GM23338 (cell line): ENCODE measurements at regions not wholly inside any gene's neighbourhood (a gene's known extent, or its start where the extent isn't known, plus 50 kb on each side); places are given as distances from the start of the nearest gene placed in this dataset.

Source experiments
- ATAC-seq: fragments of 200-7000 bp; cut with Tn5 transposase; 3 replicates; pipeline ENCODE4 v1.9.1; 2020
- DNase-seq: peaks from one replicate; pipeline ENCODE4 v3.0.0-alpha.2; 2015; ENCODE audit warnings: low spot score
- H2AFZ ChIP-seq: fragments of 200-600 bp; sonication (generic); 2 replicates; pipeline ENCODE4 v1.8.0; 2016; ENCODE audit warnings: antibody characterized with exemption, mild to moderate bottlenecking, moderate library complexity
- H3F3A ChIP-seq: fragments of 200-600 bp; sonication (generic); replicated peaks from 2 replicates; pipeline ENCODE4 v1.8.0; 2017; ENCODE audit warnings: antibody characterized with exemption, mixed run types, low read depth
- H3K27ac ChIP-seq: fragments of 200-600 bp; sonication (generic); 2 replicates; pipeline ENCODE4 v1.6.1; 2016; ENCODE audit warnings: low read depth
- H3K27me3 ChIP-seq: fragments of 200-600 bp; sonication (generic); 2 replicates; pipeline ENCODE4 v1.8.0; 2016; ENCODE audit warnings: mild to moderate bottlenecking, mixed run types, moderate library complexity; ENCODE audit not compliant: insufficient read depth
- H3K36me3 ChIP-seq: fragments of 200-600 bp; sonication (generic); 2 replicates; pipeline ENCODE4 v1.8.0; 2016; ENCODE audit warnings: mild to moderate bottlenecking; ENCODE audit not compliant: insufficient read depth
- H3K4me1 ChIP-seq: fragments of 200-600 bp; sonication (generic); 2 replicates; pipeline ENCODE4 v1.8.0; 2016; ENCODE audit warnings: mild to moderate bottlenecking, moderate library complexity; ENCODE audit not compliant: insufficient read depth
- H3K4me2 ChIP-seq: fragments of 200-600 bp; sonication (generic); 2 replicates; pipeline ENCODE4 v1.7.1; 2017; ENCODE audit warnings: mixed run types
- H3K4me3 ChIP-seq: fragments of 200-600 bp; sonication (generic); 2 replicates; pipeline ENCODE4 v1.6.1; 2016; ENCODE audit warnings: mixed run types
- H3K79me2 ChIP-seq: fragments of 200-600 bp; sonication (generic); replicated peaks from 2 replicates; pipeline ENCODE4 v1.8.0; 2017; ENCODE audit warnings: mild to moderate bottlenecking; ENCODE audit not compliant: insufficient read depth
- H3K9me2 ChIP-seq: fragments of 200-600 bp; sonication (generic); 2 replicates; pipeline ENCODE4 v1.8.0; 2017; ENCODE audit not compliant: insufficient read depth
- H4K20me1 ChIP-seq: fragments of 200-600 bp; sonication (generic); replicated peaks from 2 replicates; pipeline ENCODE4 v1.8.0; 2017; ENCODE audit warnings: mild to moderate bottlenecking; ENCODE audit not compliant: insufficient read depth
- H3K27ac Mint-ChIP-seq: 2 replicates; pipeline ENCODE4 v1.8.0; 2020; ENCODE audit warnings: inconsistent platforms, mild to moderate bottlenecking, moderate library complexity, mixed read lengths
- H3K27me3 Mint-ChIP-seq: 3 replicates; pipeline ENCODE4 v1.8.0; 2022; ENCODE audit warnings: low read depth, mild to moderate bottlenecking, moderate library complexity, mixed read lengths, inconsistent platforms; ENCODE audit not compliant: insufficient read depth, poor library complexity
- H3K36me3 Mint-ChIP-seq: 3 replicates; pipeline ENCODE4 v1.8.0; 2021; ENCODE audit warnings: low read depth, mild to moderate bottlenecking, inconsistent platforms, moderate library complexity, mixed read lengths
- H3K4me1 Mint-ChIP-seq: 3 replicates; pipeline ENCODE4 v1.8.0; 2020; ENCODE audit warnings: mild to moderate bottlenecking, inconsistent platforms, mixed read lengths
- H3K4me3 Mint-ChIP-seq: 3 replicates; pipeline ENCODE4 v1.8.0; 2021; ENCODE audit warnings: moderate library complexity, mild to moderate bottlenecking, inconsistent platforms, mixed read lengths
- H3K9me3 Mint-ChIP-seq: 3 replicates; pipeline ENCODE4 v1.8.0; 2020; ENCODE audit warnings: moderate library complexity, mild to moderate bottlenecking, inconsistent platforms, mixed read lengths
- CREB1 ChIP-seq: fragments of 250-450 bp; sonication (Bioruptor Pico); IDR thresholded peaks from 2 replicates; pipeline ENCODE4 v1.5.0; 2020; ENCODE audit warnings: low read depth, mild to moderate bottlenecking, moderate library complexity
- EZH2 ChIP-seq: fragments of 200-600 bp; sonication (generic); IDR thresholded peaks from one replicate; pipeline ENCODE4 v1.8.0; 2017; ENCODE audit warnings: antibody characterized with exemption, mild to moderate bottlenecking, low read depth; ENCODE audit not compliant: unreplicated experiment
- EZH2phosphoT487 ChIP-seq: fragments of 200-600 bp; sonication (generic); IDR thresholded peaks from one replicate; pipeline ENCODE4 v1.8.1; 2018; ENCODE audit warnings: antibody characterized with exemption; ENCODE audit not compliant: unreplicated experiment
- JUNB ChIP-seq: IDR thresholded peaks from one replicate; pipeline ENCODE4 v1.6.1; 2016; ENCODE audit warnings: antibody characterized with exemption; ENCODE audit not compliant: unreplicated experiment
- NANOG ChIP-seq: IDR thresholded peaks from 2 replicates; pipeline ENCODE4 v1.6.1; 2016; ENCODE audit warnings: antibody characterized with exemption, borderline replicate concordance
- POLR2AphosphoS5 ChIP-seq: IDR thresholded peaks from 2 replicates; pipeline ENCODE4 v1.6.1; 2016; ENCODE audit warnings: antibody characterized with exemption, low read depth
- STAT1 ChIP-seq: IDR thresholded peaks from one replicate; pipeline ENCODE4 v1.6.1; 2016; ENCODE audit warnings: antibody characterized with exemption; ENCODE audit not compliant: unreplicated experiment
- ZNF114 ChIP-seq: fragments of 250-450 bp; sonication (Bioruptor Pico); IDR thresholded peaks from 2 replicates; pipeline ENCODE4 v1.5.0; 2020; ENCODE audit warnings: mild to moderate bottlenecking, moderate library complexity
- ZNF331 ChIP-seq: fragments of 250-450 bp; sonication (Bioruptor Pico); IDR thresholded peaks from 2 replicates; pipeline ENCODE4 v1.5.0; 2020; ENCODE audit warnings: low read depth, mild to moderate bottlenecking, moderate library complexity
- TF ChIP-seq, protein P1 (sequence below): IDR thresholded peaks from one replicate; pipeline ENCODE4 v1.6.1; 2018; ENCODE audit warnings: antibody characterized with exemption; ENCODE audit not compliant: unreplicated experiment
- TF ChIP-seq, protein P2 (sequence below): fragments of 250-450 bp; sonication (Bioruptor Pico); IDR thresholded peaks from 2 replicates; pipeline ENCODE4 v1.5.0; 2020; ENCODE audit warnings: mild to moderate bottlenecking, moderate library complexity
- TF ChIP-seq, protein P3 (sequence below): IDR thresholded peaks from 2 replicates; pipeline ENCODE4 v1.6.1; 2016; ENCODE audit warnings: antibody characterized with exemption
- TF ChIP-seq, protein P4 (sequence below), 2 experiments: fragments of 200-600 bp in 1 of 2; sonication (generic) in 1 of 2; conservative IDR thresholded peaks; 2 replicates each; pipeline versions ENCODE4 v1.5.1 to v1.6.1; 2016 to 2017; ENCODE audit warnings: antibody characterized with exemption in 2 of 2, low read depth in 2 of 2, mild to moderate bottlenecking in 2 of 2, moderate library complexity in 1 of 2

DNA sequence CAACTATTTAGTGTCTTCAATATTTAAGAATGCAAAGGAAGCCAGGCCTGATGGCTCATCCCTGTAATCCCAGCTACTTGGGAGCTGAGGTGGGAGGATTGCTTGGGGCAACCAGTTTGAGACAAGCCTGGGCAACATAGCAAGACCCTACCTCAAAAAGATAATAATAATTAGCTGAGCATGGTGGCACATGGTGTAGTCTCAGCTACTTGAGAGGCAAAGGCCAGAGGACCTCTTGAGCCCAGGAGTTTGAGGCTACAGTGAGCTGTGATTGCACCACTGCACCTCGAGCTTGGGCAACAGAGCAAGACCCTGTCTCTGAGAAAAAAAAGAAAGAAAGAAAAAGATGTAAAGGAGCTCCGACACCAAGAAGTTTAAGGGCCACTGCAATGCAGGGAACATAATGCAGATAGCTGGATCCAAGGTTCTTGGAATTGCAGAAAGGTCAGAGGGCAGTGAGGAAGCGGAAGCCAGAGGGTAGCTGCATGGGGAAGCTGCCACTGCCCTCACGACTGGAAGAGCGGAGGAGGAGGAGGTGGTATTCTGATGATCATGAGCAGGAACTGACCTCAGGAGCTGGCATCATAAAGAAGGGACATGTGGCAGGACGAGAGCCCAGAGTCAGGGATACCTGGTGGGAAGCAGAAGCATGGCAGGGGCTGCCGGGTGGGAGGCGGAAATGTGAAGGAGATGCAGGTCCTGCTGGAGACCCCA is 60.2 kb upstream of the PODXL start:
- peaks cover 39% of the 10 kb centered on the region for H3K4me1 Mint-ChIP-seq
- H3K36me3 ChIP-seq = no peaks in the 10 kb centered on the region
- peaks cover 14% of the 10 kb centered on the region for H3K4me1 ChIP-seq
- H3K27ac ChIP-seq = no peak overlapping the region
- peaks cover 25% of the 10 kb centered on the region for H3K27me3 Mint-ChIP-seq
- no peak overlapping the region for H3K4me2 ChIP-seq
- TF ChIP-seq, protein P1, sequence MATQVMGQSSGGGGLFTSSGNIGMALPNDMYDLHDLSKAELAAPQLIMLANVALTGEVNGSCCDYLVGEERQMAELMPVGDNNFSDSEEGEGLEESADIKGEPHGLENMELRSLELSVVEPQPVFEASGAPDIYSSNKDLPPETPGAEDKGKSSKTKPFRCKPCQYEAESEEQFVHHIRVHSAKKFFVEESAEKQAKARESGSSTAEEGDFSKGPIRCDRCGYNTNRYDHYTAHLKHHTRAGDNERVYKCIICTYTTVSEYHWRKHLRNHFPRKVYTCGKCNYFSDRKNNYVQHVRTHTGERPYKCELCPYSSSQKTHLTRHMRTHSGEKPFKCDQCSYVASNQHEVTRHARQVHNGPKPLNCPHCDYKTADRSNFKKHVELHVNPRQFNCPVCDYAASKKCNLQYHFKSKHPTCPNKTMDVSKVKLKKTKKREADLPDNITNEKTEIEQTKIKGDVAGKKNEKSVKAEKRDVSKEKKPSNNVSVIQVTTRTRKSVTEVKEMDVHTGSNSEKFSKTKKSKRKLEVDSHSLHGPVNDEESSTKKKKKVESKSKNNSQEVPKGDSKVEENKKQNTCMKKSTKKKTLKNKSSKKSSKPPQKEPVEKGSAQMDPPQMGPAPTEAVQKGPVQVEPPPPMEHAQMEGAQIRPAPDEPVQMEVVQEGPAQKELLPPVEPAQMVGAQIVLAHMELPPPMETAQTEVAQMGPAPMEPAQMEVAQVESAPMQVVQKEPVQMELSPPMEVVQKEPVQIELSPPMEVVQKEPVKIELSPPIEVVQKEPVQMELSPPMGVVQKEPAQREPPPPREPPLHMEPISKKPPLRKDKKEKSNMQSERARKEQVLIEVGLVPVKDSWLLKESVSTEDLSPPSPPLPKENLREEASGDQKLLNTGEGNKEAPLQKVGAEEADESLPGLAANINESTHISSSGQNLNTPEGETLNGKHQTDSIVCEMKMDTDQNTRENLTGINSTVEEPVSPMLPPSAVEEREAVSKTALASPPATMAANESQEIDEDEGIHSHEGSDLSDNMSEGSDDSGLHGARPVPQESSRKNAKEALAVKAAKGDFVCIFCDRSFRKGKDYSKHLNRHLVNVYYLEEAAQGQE = no peak
- TF ChIP-seq, protein P2, sequence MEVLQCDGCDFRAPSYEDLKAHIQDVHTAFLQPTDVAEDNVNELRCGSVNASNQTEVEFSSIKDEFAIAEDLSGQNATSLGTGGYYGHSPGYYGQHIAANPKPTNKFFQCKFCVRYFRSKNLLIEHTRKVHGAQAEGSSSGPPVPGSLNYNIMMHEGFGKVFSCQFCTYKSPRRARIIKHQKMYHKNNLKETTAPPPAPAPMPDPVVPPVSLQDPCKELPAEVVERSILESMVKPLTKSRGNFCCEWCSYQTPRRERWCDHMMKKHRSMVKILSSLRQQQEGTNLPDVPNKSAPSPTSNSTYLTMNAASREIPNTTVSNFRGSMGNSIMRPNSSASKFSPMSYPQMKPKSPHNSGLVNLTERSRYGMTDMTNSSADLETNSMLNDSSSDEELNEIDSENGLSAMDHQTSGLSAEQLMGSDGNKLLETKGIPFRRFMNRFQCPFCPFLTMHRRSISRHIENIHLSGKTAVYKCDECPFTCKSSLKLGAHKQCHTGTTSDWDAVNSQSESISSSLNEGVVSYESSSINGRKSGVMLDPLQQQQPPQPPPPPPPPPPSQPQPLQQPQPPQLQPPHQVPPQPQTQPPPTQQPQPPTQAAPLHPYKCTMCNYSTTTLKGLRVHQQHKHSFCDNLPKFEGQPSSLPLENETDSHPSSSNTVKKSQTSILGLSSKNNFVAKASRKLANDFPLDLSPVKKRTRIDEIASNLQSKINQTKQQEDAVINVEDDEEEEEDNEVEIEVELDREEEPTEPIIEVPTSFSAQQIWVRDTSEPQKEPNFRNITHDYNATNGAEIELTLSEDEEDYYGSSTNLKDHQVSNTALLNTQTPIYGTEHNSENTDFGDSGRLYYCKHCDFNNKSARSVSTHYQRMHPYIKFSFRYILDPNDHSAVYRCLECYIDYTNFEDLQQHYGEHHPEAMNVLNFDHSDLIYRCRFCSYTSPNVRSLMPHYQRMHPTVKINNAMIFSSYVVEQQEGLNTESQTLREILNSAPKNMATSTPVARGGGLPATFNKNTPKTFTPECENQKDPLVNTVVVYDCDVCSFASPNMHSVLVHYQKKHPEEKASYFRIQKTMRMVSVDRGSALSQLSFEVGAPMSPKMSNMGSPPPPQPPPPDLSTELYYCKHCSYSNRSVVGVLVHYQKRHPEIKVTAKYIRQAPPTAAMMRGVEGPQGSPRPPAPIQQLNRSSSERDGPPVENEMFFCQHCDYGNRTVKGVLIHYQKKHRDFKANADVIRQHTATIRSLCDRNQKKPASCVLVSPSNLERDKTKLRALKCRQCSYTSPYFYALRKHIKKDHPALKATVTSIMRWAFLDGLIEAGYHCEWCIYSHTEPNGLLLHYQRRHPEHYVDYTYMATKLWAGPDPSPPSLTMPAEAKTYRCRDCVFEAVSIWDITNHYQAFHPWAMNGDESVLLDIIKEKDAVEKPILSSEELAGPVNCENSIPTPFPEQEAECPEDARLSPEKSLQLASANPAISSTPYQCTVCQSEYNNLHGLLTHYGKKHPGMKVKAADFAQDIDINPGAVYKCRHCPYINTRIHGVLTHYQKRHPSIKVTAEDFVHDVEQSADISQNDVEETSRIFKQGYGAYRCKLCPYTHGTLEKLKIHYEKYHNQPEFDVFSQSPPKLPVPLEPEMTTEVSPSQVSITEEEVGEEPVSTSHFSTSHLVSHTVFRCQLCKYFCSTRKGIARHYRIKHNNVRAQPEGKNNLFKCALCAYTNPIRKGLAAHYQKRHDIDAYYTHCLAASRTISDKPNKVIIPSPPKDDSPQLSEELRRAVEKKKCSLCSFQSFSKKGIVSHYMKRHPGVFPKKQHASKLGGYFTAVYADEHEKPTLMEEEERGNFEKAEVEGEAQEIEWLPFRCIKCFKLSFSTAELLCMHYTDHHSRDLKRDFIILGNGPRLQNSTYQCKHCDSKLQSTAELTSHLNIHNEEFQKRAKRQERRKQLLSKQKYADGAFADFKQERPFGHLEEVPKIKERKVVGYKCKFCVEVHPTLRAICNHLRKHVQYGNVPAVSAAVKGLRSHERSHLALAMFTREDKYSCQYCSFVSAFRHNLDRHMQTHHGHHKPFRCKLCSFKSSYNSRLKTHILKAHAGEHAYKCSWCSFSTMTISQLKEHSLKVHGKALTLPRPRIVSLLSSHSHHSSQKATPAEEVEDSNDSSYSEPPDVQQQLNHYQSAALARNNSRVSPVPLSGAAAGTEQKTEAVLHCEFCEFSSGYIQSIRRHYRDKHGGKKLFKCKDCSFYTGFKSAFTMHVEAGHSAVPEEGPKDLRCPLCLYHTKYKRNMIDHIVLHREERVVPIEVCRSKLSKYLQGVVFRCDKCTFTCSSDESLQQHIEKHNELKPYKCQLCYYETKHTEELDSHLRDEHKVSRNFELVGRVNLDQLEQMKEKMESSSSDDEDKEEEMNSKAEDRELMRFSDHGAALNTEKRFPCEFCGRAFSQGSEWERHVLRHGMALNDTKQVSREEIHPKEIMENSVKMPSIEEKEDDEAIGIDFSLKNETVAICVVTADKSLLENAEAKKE (CRISPR knock-in tag) = no peak
- TF ChIP-seq ZNF331 (CRISPR knock-in tag) = no peak
- TF ChIP-seq NANOG = no peak
- no peak for TF ChIP-seq ZNF114 (CRISPR knock-in tag)
- no peak for TF ChIP-seq EZH2phosphoT487
- TF ChIP-seq, protein P3, sequence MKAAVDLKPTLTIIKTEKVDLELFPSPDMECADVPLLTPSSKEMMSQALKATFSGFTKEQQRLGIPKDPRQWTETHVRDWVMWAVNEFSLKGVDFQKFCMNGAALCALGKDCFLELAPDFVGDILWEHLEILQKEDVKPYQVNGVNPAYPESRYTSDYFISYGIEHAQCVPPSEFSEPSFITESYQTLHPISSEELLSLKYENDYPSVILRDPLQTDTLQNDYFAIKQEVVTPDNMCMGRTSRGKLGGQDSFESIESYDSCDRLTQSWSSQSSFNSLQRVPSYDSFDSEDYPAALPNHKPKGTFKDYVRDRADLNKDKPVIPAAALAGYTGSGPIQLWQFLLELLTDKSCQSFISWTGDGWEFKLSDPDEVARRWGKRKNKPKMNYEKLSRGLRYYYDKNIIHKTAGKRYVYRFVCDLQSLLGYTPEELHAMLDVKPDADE = no peak
- no peak for TF ChIP-seq JUNB
- TF ChIP-seq, protein P4, sequence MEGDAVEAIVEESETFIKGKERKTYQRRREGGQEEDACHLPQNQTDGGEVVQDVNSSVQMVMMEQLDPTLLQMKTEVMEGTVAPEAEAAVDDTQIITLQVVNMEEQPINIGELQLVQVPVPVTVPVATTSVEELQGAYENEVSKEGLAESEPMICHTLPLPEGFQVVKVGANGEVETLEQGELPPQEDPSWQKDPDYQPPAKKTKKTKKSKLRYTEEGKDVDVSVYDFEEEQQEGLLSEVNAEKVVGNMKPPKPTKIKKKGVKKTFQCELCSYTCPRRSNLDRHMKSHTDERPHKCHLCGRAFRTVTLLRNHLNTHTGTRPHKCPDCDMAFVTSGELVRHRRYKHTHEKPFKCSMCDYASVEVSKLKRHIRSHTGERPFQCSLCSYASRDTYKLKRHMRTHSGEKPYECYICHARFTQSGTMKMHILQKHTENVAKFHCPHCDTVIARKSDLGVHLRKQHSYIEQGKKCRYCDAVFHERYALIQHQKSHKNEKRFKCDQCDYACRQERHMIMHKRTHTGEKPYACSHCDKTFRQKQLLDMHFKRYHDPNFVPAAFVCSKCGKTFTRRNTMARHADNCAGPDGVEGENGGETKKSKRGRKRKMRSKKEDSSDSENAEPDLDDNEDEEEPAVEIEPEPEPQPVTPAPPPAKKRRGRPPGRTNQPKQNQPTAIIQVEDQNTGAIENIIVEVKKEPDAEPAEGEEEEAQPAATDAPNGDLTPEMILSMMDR (conservative IDR thresholded peaks at IDR 0.05; ENCODE audit: low read depth in 2 of 2) = no peak
- no peak for TF ChIP-seq CREB1 (CRISPR knock-in tag)
- TF ChIP-seq EZH2 = no peak
- TF ChIP-seq POLR2AphosphoS5 = no peak
- no peak for TF ChIP-seq STAT1
- no peaks in the 10 kb centered on the region for H3K9me3 Mint-ChIP-seq
- H4K20me1 ChIP-seq = no peaks in the 10 kb centered on the region
- H3K9me2 ChIP-seq = no peaks in the 10 kb centered on the region
- no peak overlapping the region for H3K4me3 Mint-ChIP-seq
- ATAC-seq = no peak
- H3K27ac Mint-ChIP-seq = no peak overlapping the region
- H3K79me2 ChIP-seq = no peaks in the 10 kb centered on the region
- no peaks in the 10 kb centered on the region for H3F3A ChIP-seq
- H3K4me3 ChIP-seq = no peak overlapping the region
- H3K36me3 Mint-ChIP-seq = no peaks in the 10 kb centered on the region; the same call in 2 of the 3 replicates
- DNase-seq = no peak
- H3K27me3 ChIP-seq = no peaks in the 10 kb centered on the region
- peak overlapping the region; percentile 63; the same call in 1 of the 2 replicates for H2AFZ ChIP-seq
